GM21526 (cell line): ENCODE measurements at regions not wholly inside any gene's neighbourhood (a gene's known extent, or its start where the extent isn't known, plus 50 kb on each side); places are given as distances from the start of the nearest gene placed in this dataset.
"Not testable (repeated sequence)": the region's sequence is repeated elsewhere in the genome, so short reads cannot be mapped to it uniquely, and the experiment has no call there.

ENCODE experiments used
- ATAC-seq: cut with Tn5 transposase; IDR thresholded peaks from one replicate; pipeline ENCODE4 v1.9.1; 2021; ENCODE audit warnings: moderate library complexity; ENCODE audit not compliant: unreplicated experiment, low FRiP score

GRCh38 chr5:111983459-111983858 is 226.5 kb upstream of the NREP start:
- no peak for ATAC-seq

GRCh38 chr5:111977436-111977829 is 220.4 kb upstream of the NREP start:
- ATAC-seq: no peak

GRCh38 chr5:111976705-111977435 is 219.9 kb upstream of the NREP start:
- no peak for ATAC-seq

GRCh38 chr5:111975133-111975532 is 218.1 kb upstream of the NREP start:
- ATAC-seq: no peak

GRCh38 chr5:111973961-111974360 is 217.0 kb upstream of the NREP start:
- ATAC-seq: no peak

GRCh38 chr5:111972548-111972947 is 215.6 kb upstream of the NREP start:
- no peak for ATAC-seq

GRCh38 chr5:111972080-111972479 is 215.1 kb upstream of the NREP start:
- no peak for ATAC-seq

GRCh38 chr5:111968459-111968858 is 211.5 kb upstream of the NREP start:
- ATAC-seq: no peak

- ATAC-seq: no peak
Measured at GRCh38 chr5:111967463-111967862, 210.5 kb upstream of the NREP start.

- ATAC-seq: no peak
Measured at GRCh38 chr5:111966290-111966689, 209.3 kb upstream of the NREP start.

- no peak for ATAC-seq
Measured at GRCh38 chr5:111963555-111963954, 206.6 kb upstream of the NREP start.

- no peak for ATAC-seq
Measured at GRCh38 chr5:111962906-111963305, 205.9 kb upstream of the NREP start.

GRCh38 chr5:111961862-111962261 is 204.9 kb upstream of the NREP start:
- ATAC-seq: no peak

GRCh38 chr5:111960476-111961215 is 203.7 kb upstream of the NREP start:
- ATAC-seq: no peak

GRCh38 chr5:111958851-111959250 is 201.9 kb upstream of the NREP start:
- ATAC-seq: no peak

- ATAC-seq: not testable (repeated sequence)
Measured at GRCh38 chr5:111956765-111957164, 199.8 kb upstream of the NREP start.

- no peak for ATAC-seq
Measured at GRCh38 chr5:111954516-111955395, 197.8 kb upstream of the NREP start.

- ATAC-seq: no peak
Measured at GRCh38 chr5:111953351-111954127, 196.5 kb upstream of the NREP start.

GRCh38 chr5:111952555-111952954 is 195.6 kb upstream of the NREP start:
- no peak for ATAC-seq

GRCh38 chr5:111950660-111951059 is 193.7 kb upstream of the NREP start:
- ATAC-seq: no peak
